ENCODE measurements at regions not wholly inside any gene's neighbourhood (a gene's known extent, or its start where the extent isn't known, plus 50 kb on each side); places are given as distances from the start of the nearest gene placed in this dataset.

DNA sequence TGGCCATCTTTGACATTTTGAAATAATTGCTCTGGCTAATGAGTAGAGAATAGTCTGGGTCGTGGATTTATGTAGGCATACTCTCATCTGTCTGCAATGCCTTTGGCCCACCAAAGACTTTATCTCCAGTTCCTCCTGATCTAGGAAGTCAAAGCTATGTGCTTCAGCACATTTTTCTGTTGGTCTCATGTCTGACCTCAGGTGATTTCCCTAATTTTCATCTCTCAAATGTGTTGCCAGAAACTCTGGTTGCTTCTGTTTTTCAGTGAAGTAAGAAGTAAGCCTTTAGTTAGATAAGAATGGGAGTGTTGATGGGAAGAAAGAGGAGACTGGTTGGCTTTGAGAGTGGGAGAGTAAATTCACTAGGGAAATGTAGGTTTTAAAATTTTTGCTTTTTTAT, 66.4 kb downstream of the GPR88 start:
- no peaks in the 10 kb centered on the region for H3F3A ChIP-seq (ENCODE audit: insufficient read depth, low read length)
- no peak for DNase-seq
- H3K79me2 ChIP-seq (ENCODE audit: low read length) = no peaks in the 10 kb centered on the region
- H3K9me2 ChIP-seq (replicated peaks; ENCODE audit: insufficient read depth, low read length) = no peaks in the 10 kb centered on the region
- no peaks in the 10 kb centered on the region for H3K4me1 ChIP-seq (ENCODE audit: low read length)
- no peak overlapping the region for H2AFZ ChIP-seq (ENCODE audit: low read length)
- H4K20me1 ChIP-seq (ENCODE audit: insufficient read depth, low read length) = no peaks in the 10 kb centered on the region
- H3K9me3 ChIP-seq (replicated peaks; ENCODE audit: insufficient read depth, low read length) = no peaks in the 10 kb centered on the region
- no peak overlapping the region for H3K9ac ChIP-seq (ENCODE audit: low read length)
- TF ChIP-seq EZH2phosphoT487 (IDR thresholded peaks at IDR 0.05; ENCODE audit: low read length) (no peak), EZH2 (optimal IDR thresholded peaks at IDR 0.05; ENCODE audit: low read depth, low read length) (no peak)
- TF ChIP-seq, protein P1, sequence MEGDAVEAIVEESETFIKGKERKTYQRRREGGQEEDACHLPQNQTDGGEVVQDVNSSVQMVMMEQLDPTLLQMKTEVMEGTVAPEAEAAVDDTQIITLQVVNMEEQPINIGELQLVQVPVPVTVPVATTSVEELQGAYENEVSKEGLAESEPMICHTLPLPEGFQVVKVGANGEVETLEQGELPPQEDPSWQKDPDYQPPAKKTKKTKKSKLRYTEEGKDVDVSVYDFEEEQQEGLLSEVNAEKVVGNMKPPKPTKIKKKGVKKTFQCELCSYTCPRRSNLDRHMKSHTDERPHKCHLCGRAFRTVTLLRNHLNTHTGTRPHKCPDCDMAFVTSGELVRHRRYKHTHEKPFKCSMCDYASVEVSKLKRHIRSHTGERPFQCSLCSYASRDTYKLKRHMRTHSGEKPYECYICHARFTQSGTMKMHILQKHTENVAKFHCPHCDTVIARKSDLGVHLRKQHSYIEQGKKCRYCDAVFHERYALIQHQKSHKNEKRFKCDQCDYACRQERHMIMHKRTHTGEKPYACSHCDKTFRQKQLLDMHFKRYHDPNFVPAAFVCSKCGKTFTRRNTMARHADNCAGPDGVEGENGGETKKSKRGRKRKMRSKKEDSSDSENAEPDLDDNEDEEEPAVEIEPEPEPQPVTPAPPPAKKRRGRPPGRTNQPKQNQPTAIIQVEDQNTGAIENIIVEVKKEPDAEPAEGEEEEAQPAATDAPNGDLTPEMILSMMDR (IDR thresholded peaks at IDR 0.05; ENCODE audit: low read length) = no peak
- H3K4me2 ChIP-seq (ENCODE audit: low read depth, low read length) = no peak overlapping the region
- no peak overlapping the region for H3K4me3 ChIP-seq (ENCODE audit: low read length)
- no peak overlapping the region for H3K27ac ChIP-seq (ENCODE audit: low read length)
- no peaks in the 10 kb centered on the region for H3K27me3 ChIP-seq (replicated peaks; ENCODE audit: insufficient read depth, low read length)
- no peaks in the 10 kb centered on the region for H3K36me3 ChIP-seq (replicated peaks; ENCODE audit: insufficient read depth, low read length)

DNA sequence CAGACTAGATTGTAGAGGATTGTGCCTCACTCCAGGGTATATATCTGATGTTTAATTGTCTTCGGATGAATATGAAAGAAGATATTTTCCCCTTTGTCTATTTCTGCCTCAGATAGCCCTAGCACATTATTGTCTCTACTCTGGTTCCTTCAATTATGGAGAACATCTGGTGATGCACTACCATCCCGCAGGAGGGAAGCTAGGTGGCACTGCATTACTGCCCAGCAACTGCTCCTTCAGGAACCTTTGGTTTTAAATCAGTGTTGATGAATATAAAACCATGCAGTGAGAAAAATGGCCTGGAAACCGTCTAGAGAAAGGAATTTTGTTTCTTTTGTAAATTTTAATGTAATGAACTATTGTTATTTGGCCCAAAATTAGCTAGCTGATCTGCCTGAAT, 68.5 kb downstream of the GPR88 start:
- Histone ChIP-seq H2AFZ (ENCODE audit: low read length) (no peak overlapping the region), H3K4me2 (ENCODE audit: low read depth, low read length) (no peak overlapping the region), H3K9me2 (replicated peaks; ENCODE audit: insufficient read depth, low read length) (no peaks in the 10 kb centered on the region), H3K79me2 (ENCODE audit: low read length) (no peaks in the 10 kb centered on the region), H3K4me1 (ENCODE audit: low read length) (no peaks in the 10 kb centered on the region), H3K36me3 (replicated peaks; ENCODE audit: insufficient read depth, low read length) (no peaks in the 10 kb centered on the region), H3K27ac (ENCODE audit: low read length) (no peak overlapping the region), H4K20me1 (ENCODE audit: insufficient read depth, low read length) (no peaks in the 10 kb centered on the region), H3K9me3 (replicated peaks; ENCODE audit: insufficient read depth, low read length) (no peaks in the 10 kb centered on the region), H3K4me3 (ENCODE audit: low read length) (no peak overlapping the region), H3K27me3 (replicated peaks; ENCODE audit: insufficient read depth, low read length) (no peaks in the 10 kb centered on the region), H3K9ac (ENCODE audit: low read length) (no peak overlapping the region), H3F3A (ENCODE audit: insufficient read depth, low read length) (no peaks in the 10 kb centered on the region)
- DNase-seq = no peak
- no peak for TF ChIP-seq EZH2 (optimal IDR thresholded peaks at IDR 0.05; ENCODE audit: low read depth, low read length)
- no peak for TF ChIP-seq EZH2phosphoT487 (IDR thresholded peaks at IDR 0.05; ENCODE audit: low read length)
- TF ChIP-seq, protein P1 (IDR thresholded peaks at IDR 0.05; ENCODE audit: low read length) = peak; percentile 13; the same call in 1 of the 2 replicates

DNA sequence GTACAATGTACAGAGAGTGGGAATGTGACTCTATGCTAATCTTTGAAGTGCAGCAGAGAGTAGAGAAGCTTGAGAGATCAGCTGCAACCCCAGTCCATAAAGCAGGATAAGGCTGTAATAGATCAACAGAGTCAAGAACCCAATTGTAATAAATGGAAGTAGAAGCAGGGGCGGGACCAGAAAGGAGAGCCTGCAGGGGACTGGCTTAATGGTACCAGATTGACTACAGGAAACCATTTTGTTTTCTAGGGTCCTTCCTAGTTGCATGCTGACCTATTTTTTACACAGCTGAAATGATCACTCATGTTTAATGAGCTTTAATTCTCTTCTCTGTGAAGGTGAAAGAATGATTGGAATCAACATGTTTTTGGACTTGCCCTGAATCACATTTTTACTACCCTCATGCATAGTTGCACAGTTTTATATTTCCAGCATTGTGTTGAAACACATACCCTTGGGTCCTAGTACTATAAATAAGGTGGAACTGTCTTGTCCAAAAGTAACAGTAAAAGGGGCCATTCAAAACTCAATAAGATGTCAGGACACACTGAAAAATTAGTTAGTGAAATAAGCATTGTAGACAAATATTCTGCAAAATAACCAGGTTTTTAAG, 69.8 kb downstream of the GPR88 start:
- H3K36me3 ChIP-seq (replicated peaks; ENCODE audit: insufficient read depth, low read length) = no peaks in the 10 kb centered on the region
- no peak overlapping the region for H3K4me3 ChIP-seq (ENCODE audit: low read length)
- H3K27ac ChIP-seq (ENCODE audit: low read length) = no peak overlapping the region
- H3K4me2 ChIP-seq (ENCODE audit: low read depth, low read length) = no peak overlapping the region
- H3F3A ChIP-seq (ENCODE audit: insufficient read depth, low read length) = no peaks in the 10 kb centered on the region
- H3K9me2 ChIP-seq (replicated peaks; ENCODE audit: insufficient read depth, low read length) = no peaks in the 10 kb centered on the region
- DNase-seq = no peak
- no peaks in the 10 kb centered on the region for H4K20me1 ChIP-seq (ENCODE audit: insufficient read depth, low read length)
- no peaks in the 10 kb centered on the region for H3K4me1 ChIP-seq (ENCODE audit: low read length)
- H2AFZ ChIP-seq (ENCODE audit: low read length) = no peak overlapping the region
- TF ChIP-seq EZH2phosphoT487 (IDR thresholded peaks at IDR 0.05; ENCODE audit: low read length) (no peak), EZH2 (optimal IDR thresholded peaks at IDR 0.05; ENCODE audit: low read depth, low read length) (no peak)
- TF ChIP-seq, protein P1 (IDR thresholded peaks at IDR 0.05; ENCODE audit: low read length) = no peak
- no peaks in the 10 kb centered on the region for H3K27me3 ChIP-seq (replicated peaks; ENCODE audit: insufficient read depth, low read length)
- H3K9ac ChIP-seq (ENCODE audit: low read length) = no peak overlapping the region
- H3K9me3 ChIP-seq (replicated peaks; ENCODE audit: insufficient read depth, low read length) = no peaks in the 10 kb centered on the region
- no peaks in the 10 kb centered on the region for H3K79me2 ChIP-seq (ENCODE audit: low read length)

Data from MM.1S (cell line).